H1 (cell line): ENCODE measurements at regions not wholly inside any gene's neighbourhood (a gene's known extent, or its start where the extent isn't known, plus 50 kb on each side); places are given as distances from the start of the nearest gene placed in this dataset.

ENCODE experiments used
- CTCF ChIA-PET: fragments of 300-600 bp; sonication (Branson Sonifier 250); formaldehyde crosslinking; loops from one replicate; lab custom pipeline; 2021; ENCODE audit not compliant: partially characterized antibody; lab: Charles Lee
- POLR2A ChIA-PET: fragments of 300-600 bp; sonication (Branson Sonifier 250); formaldehyde crosslinking; loops from one replicate; lab custom pipeline; 2021; ENCODE audit warnings: inconsistent platforms; ENCODE audit not compliant: partially characterized antibody; lab: Charles Lee
- DNase-seq, 2 experiments: peaks; one replicate each; pipeline versions ENCODE4 v3.0.0 to v3.0.0-alpha.2; 2010 to 2022; ENCODE audit warnings: low spot score in 2 of 2, low read depth in 1 of 2, mixed read lengths in 1 of 2
- FAIRE-seq: peaks from 2 replicates; lab custom pipeline; 2011; peaks lifted over from hg19 to GRCh38; lab: Jason Lieb, UNC
- H2AFZ ChIP-seq: 2 replicates; pipeline ENCODE4 v1.8.1; 2012; ENCODE audit warnings: low read length, inconsistent platforms
- H2AK5ac ChIP-seq: 2 replicates; pipeline ENCODE4 v1.6.1; 2013; ENCODE audit warnings: low read depth, low read length
- H2BK120ac ChIP-seq: replicated peaks from 2 replicates; pipeline ENCODE3; 2013; ENCODE audit warnings: low read depth, low read length, inconsistent platforms
- H2BK12ac ChIP-seq: 2 replicates; pipeline ENCODE4 v1.6.1; 2013; ENCODE audit warnings: low read depth, low read length
- H2BK15ac ChIP-seq: 2 replicates; pipeline ENCODE4 v1.6.1; 2013; ENCODE audit warnings: low read length
- H2BK20ac ChIP-seq: 2 replicates; pipeline ENCODE4 v1.6.1; 2013; ENCODE audit warnings: low read length
- H2BK5ac ChIP-seq: 2 replicates; pipeline ENCODE4 v1.6.1; 2013; ENCODE audit warnings: low read depth, low read length
- H3K14ac ChIP-seq: 2 replicates; pipeline ENCODE4 v1.6.1; 2013; ENCODE audit warnings: inconsistent platforms; ENCODE audit not compliant: insufficient read length
- H3K18ac ChIP-seq: 2 replicates; pipeline ENCODE4 v1.6.1; 2013; ENCODE audit warnings: low read length; ENCODE audit errors: extremely low read depth
- H3K23ac ChIP-seq: 2 replicates; pipeline ENCODE4 v1.6.1; 2013; ENCODE audit warnings: inconsistent platforms; ENCODE audit not compliant: insufficient read length
- H3K23me2 ChIP-seq: 2 replicates; pipeline ENCODE4 v1.6.1; 2013; ENCODE audit warnings: low read depth, low read length
- H3K27ac ChIP-seq: 2 replicates; pipeline ENCODE4 v1.6.1; 2011; ENCODE audit warnings: low read depth, low read length, inconsistent platforms
- H3K27me3 ChIP-seq, 4 experiments: replicated peaks in 1 of 4; 1 replicate in 1 of 4; 2 replicates in 3 of 4; pipeline versions ENCODE4 v1.6.1 to v1.8.1; 2011 to 2013; ENCODE audit warnings: low read length in 3 of 4, mild to moderate bottlenecking in 3 of 4, inconsistent platforms in 2 of 4, mixed read lengths in 2 of 4, moderate library complexity in 1 of 4; ENCODE audit not compliant: control insufficient read depth in 3 of 4, insufficient read depth in 3 of 4; ENCODE audit errors: extremely low read depth in 1 of 4
- H3K36me3 ChIP-seq, 4 experiments: 2 replicates each; pipeline versions ENCODE4 v1.6.1 to v1.8.1; 2011 to 2013; ENCODE audit warnings: mild to moderate bottlenecking in 4 of 4, low read length in 3 of 4, moderate library complexity in 2 of 4, control low read depth in 1 of 4, inconsistent platforms in 1 of 4; ENCODE audit not compliant: insufficient read depth in 4 of 4, control insufficient read depth in 2 of 4
- H3K4ac ChIP-seq: replicated peaks from 2 replicates; pipeline ENCODE3; 2013; ENCODE audit warnings: low read length, low read depth, mixed read lengths, inconsistent platforms; ENCODE audit not compliant: insufficient read length
- H3K4me1 ChIP-seq, 4 experiments: replicated peaks in 1 of 4; 1 replicate in 1 of 4; 2 replicates in 3 of 4; pipeline versions ENCODE4 v1.6.1 to v1.8.1; 2011 to 2013; ENCODE audit warnings: low read length in 3 of 4, inconsistent platforms in 2 of 4, mixed read lengths in 1 of 4; ENCODE audit not compliant: insufficient read depth in 4 of 4, control insufficient read depth in 3 of 4
- H3K4me2 ChIP-seq, 2 experiments: 2 replicates each; pipeline versions ENCODE4 v1.6.1 to v1.8.1; 2011 to 2013; ENCODE audit warnings: low read depth in 2 of 2, low read length in 2 of 2, control low read depth in 1 of 2, inconsistent platforms in 1 of 2, mild to moderate bottlenecking in 1 of 2; ENCODE audit not compliant: insufficient read depth in 1 of 2
- H3K4me3 ChIP-seq, 4 experiments: fragments of 200-600, 300-600 bp in 1 of 4; sonication (generic), shearing (Covaris generic), sonication (Bioruptor Twin) in 1 of 4; 2 replicates each; pipeline versions ENCODE4 v1.5.1 to v1.8.1; 2011 to 2016; ENCODE audit warnings: low read length in 4 of 4, low read depth in 3 of 4, control low read depth in 2 of 4, inconsistent platforms in 2 of 4, mild to moderate bottlenecking in 2 of 4, mixed read lengths in 1 of 4, moderate library complexity in 1 of 4; ENCODE audit not compliant: insufficient read depth in 2 of 4; ENCODE audit errors: extremely low read depth in 1 of 4
- H3K56ac ChIP-seq: replicated peaks from 2 replicates; pipeline ENCODE3; 2013; ENCODE audit warnings: low read depth, mild to moderate bottlenecking, mixed read lengths, low read length, inconsistent platforms; ENCODE audit not compliant: insufficient read length
- H3K79me1 ChIP-seq: 2 replicates; pipeline ENCODE4 v1.6.1; 2013; ENCODE audit warnings: low read depth, low read length, control low read depth
- H3K79me2 ChIP-seq, 2 experiments: 2 replicates each; pipeline versions ENCODE4 v1.6.1 to v1.8.1; 2012 to 2013; ENCODE audit warnings: low read length in 2 of 2, mild to moderate bottlenecking in 2 of 2, inconsistent platforms in 1 of 2; ENCODE audit not compliant: insufficient read depth in 2 of 2, control insufficient read depth in 1 of 2
- H3K9ac ChIP-seq, 4 experiments: replicated peaks in 1 of 4; 1 replicate in 1 of 4; 2 replicates in 3 of 4; pipeline versions ENCODE4 v1.6.1 to v1.8.1; 2011 to 2013; ENCODE audit warnings: low read depth in 3 of 4, low read length in 3 of 4, control low read depth in 2 of 4, mild to moderate bottlenecking in 2 of 4, moderate library complexity in 2 of 4, inconsistent platforms in 1 of 4; ENCODE audit errors: extremely low read depth in 1 of 4
- H3K9me3 ChIP-seq, 2 experiments: 2 replicates each; pipeline versions ENCODE4 v1.6.1 to v1.8.1; 2012 to 2013; ENCODE audit warnings: mild to moderate bottlenecking in 2 of 2, moderate library complexity in 2 of 2, control low read depth in 1 of 2, inconsistent platforms in 1 of 2, low read depth in 1 of 2, low read length in 1 of 2, mixed read lengths in 1 of 2; ENCODE audit not compliant: insufficient read depth in 2 of 2
- H4K20me1 ChIP-seq, 2 experiments: replicated peaks in 1 of 2; 2 replicates each; pipeline versions ENCODE3 to v1.8.1; 2011 to 2013; ENCODE audit warnings: inconsistent platforms in 2 of 2, low read length in 2 of 2, mild to moderate bottlenecking in 1 of 2; ENCODE audit not compliant: insufficient read depth in 2 of 2, control insufficient read depth in 1 of 2
- H4K5ac ChIP-seq: 2 replicates; pipeline ENCODE4 v1.6.1; 2013; ENCODE audit warnings: low read length, low read depth, mixed read lengths, inconsistent platforms; ENCODE audit not compliant: insufficient read length
- H4K8ac ChIP-seq: 2 replicates; pipeline ENCODE4 v1.8.0; 2013; ENCODE audit warnings: mild to moderate bottlenecking, moderate library complexity, low read length, inconsistent platforms; ENCODE audit not compliant: insufficient read depth; ENCODE audit errors: extremely low read depth
- H4K91ac ChIP-seq: replicated peaks from 2 replicates; pipeline ENCODE3; 2013; ENCODE audit warnings: low read length, mixed read lengths, inconsistent platforms; ENCODE audit not compliant: insufficient read length
- ATF3 ChIP-seq: IDR thresholded peaks from 2 replicates; pipeline ENCODE4 v1.6.1; 2011; ENCODE audit warnings: low read depth, mild to moderate bottlenecking, low read length; ENCODE audit not compliant: insufficient read depth
- BACH1 ChIP-seq: IDR thresholded peaks from 2 replicates; pipeline ENCODE4 v1.6.1; 2012; ENCODE audit warnings: low read length, improper control_type of control experiment
- BCL11A ChIP-seq, 2 experiments: IDR thresholded peaks; one replicate each; pipeline ENCODE4 v1.6.1; 2011; ENCODE audit warnings: low read depth in 2 of 2, low read length in 2 of 2, mild to moderate bottlenecking in 2 of 2
- CTBP2 ChIP-seq: IDR thresholded peaks from 2 replicates; pipeline ENCODE4 v1.7.0; 2011; ENCODE audit warnings: borderline replicate concordance, mild to moderate bottlenecking, moderate library complexity, mixed read lengths, low read length; ENCODE audit not compliant: insufficient read depth, insufficient read length
- GABPA ChIP-seq: IDR thresholded peaks from 2 replicates; pipeline ENCODE4 v1.6.1; 2011; ENCODE audit warnings: mild to moderate bottlenecking, low read length, moderate library complexity, borderline replicate concordance; ENCODE audit not compliant: insufficient read depth
- POLR2A ChIP-seq, 2 experiments: IDR thresholded peaks; 1 replicate in 1 of 2; 2 replicates in 1 of 2; pipeline ENCODE4 v1.6.1; 2011; ENCODE audit warnings: low read depth in 2 of 2, low read length in 2 of 2, mild to moderate bottlenecking in 2 of 2; ENCODE audit errors: control extremely low read depth in 1 of 2
- RXRA ChIP-seq: IDR thresholded peaks from 2 replicates; pipeline ENCODE4 v1.6.1; 2011; ENCODE audit warnings: low read depth, mild to moderate bottlenecking, low read length, moderate library complexity; ENCODE audit not compliant: insufficient read depth
- SUZ12 ChIP-seq: fragments of 200-600 bp; sonication (generic); IDR thresholded peaks from 2 replicates; pipeline ENCODE4 v1.6.1; 2012; ENCODE audit warnings: mild to moderate bottlenecking, inconsistent platforms, low read length, moderate library complexity, mixed read lengths
- TF ChIP-seq, protein P1 (sequence below): IDR thresholded peaks from 2 replicates; pipeline ENCODE4 v1.6.1; 2012; ENCODE audit warnings: inconsistent platforms

DNA sequence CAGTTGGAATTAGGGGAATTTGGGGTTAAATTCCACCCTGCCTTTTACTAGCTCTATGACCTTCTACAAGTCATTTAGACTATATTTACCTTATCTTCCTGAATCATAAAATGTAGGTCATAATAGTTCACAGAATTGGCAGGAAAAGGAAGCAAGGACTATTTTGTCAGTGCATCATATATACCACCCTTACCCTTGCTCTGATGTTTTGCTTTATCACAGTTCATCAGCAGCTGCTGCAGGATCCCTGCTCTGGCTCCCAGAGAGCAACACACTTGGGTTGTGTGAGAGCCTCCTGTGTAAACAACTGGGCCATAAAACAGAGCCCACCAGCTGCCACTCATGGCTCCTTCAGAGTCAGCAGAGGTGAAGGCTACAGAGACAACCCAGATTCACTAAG is 631.6 kb upstream of the CAMK1G start:
- Histone ChIP-seq H3K79me2 (no peaks in the 10 kb centered on the region), H4K5ac (no peak overlapping the region), H2AK5ac (no peak overlapping the region), H3K4me1 (no peaks in the 10 kb centered on the region), H3K79me1 (no peaks in the 10 kb centered on the region), H2BK20ac (no peak overlapping the region), H2BK5ac (no peak overlapping the region), H4K20me1 (no peaks in the 10 kb centered on the region), H3K36me3 (no peaks in the 10 kb centered on the region), H2BK120ac (no peak overlapping the region), H3K27ac (no peak overlapping the region)
- no peak for FAIRE-seq
- TF ChIP-seq CTBP2 (no peak), RXRA (no peak), SUZ12 (no peak), BCL11A (IDR thresholded peaks at IDR 0.05; ENCODE audit: low read depth in 2 of 2, low read length in 2 of 2) (no peak), ATF3 (no peak), GABPA (no peak), POLR2A (IDR thresholded peaks at IDR 0.05; ENCODE audit: control extremely low read depth in 1 of 2, low read depth in 2 of 2, low read length in 2 of 2) (no peak), BACH1 (no peak)
- TF ChIP-seq, protein P1, sequence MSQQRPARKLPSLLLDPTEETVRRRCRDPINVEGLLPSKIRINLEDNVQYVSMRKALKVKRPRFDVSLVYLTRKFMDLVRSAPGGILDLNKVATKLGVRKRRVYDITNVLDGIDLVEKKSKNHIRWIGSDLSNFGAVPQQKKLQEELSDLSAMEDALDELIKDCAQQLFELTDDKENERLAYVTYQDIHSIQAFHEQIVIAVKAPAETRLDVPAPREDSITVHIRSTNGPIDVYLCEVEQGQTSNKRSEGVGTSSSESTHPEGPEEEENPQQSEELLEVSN, result no peak
- TF ChIP-seq, all 59 proteins: peak for 0
- Histone ChIP-seq H3K9ac (no peak overlapping the region), H3K18ac (no peak overlapping the region), H3K4ac (no peak overlapping the region), H3K23me2 (no peaks in the 10 kb centered on the region), H3K27me3 (no peaks in the 10 kb centered on the region), H3K4me3 (no peak overlapping the region), H3K4me2 (no peak overlapping the region), H4K8ac (no peak overlapping the region), H2BK15ac (no peak overlapping the region), H2AFZ (no peak overlapping the region), H3K56ac (no peak overlapping the region), H4K91ac (no peak overlapping the region), H3K14ac (no peak overlapping the region), H3K9me3 (no peaks in the 10 kb centered on the region), H2BK12ac (no peak overlapping the region), H3K23ac (no peak overlapping the region)
- no peak for DNase-seq
- ChIA-PET CTCF (interaction anchor here (0.6 to 1.3 kb wide), 3 partner anchors 13 to 204 kb away, joined by 3 to 4 read pairs (median 4); no protein-coding TSS in a partner anchor), POLR2A (no interaction called here)
